ENCODE measurements at regions not wholly inside any gene's neighbourhood (a gene's known extent, or its start where the extent isn't known, plus 50 kb on each side); places are given as distances from the start of the nearest gene placed in this dataset.

DNA sequence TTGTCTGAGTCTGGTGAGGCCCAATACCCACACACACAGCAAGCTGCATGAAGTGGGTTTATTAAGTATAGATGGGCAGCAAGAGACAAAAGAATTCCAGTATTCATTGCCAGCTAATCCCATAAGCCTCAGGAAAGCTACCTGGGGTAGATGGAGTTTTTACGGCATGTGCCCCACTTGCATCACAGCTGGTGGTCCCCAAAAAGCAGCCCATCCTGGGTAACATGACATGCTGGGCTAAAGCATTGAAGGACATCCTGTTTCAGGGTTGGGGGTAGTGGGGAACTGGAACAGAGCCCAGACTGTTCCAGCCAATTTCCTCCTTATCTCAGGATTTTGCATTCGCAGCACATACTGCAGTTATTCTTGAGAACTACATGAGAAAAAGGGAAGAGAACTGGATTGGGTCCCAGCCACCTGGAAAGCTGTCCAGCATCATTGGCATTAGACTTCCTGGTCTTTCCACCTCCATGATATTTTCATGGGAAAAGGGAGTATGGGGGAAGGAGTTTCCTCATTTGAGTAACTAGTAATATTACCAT lies 240.1 kb upstream of the MMADHC start:
- DNase-seq, result no peak

DNA sequence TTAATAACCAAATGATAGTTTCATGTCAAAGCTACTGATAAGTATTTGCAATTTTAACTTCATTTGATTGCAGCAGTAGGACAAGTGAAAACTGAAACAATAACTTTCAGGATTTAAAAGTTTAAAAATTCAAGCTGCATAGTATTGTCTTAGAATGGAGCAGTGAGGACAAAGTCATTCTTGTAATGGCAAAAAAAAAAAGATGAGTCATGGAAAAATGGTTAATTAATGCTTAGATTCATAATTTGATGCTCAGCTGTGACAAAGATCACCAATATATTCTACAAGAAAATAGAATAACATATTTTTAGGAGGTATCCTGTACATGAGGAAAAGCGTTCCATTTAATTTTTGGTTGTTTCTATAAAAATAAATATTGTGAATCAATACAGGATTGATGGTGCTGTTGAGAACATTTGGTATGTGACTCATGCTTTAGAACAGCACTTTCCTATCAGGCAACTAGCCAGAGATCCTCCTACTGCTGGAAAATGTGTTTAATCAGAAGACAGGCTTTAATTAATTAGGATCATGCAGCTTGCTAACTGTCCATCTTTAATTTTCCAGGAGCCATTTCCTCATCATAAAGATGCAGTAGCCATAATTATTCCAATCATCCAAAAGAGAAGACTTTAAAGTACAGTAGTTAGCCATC lies 239.0 kb upstream of the MMADHC start:
- peak; percentile 16 for DNase-seq

DNA sequence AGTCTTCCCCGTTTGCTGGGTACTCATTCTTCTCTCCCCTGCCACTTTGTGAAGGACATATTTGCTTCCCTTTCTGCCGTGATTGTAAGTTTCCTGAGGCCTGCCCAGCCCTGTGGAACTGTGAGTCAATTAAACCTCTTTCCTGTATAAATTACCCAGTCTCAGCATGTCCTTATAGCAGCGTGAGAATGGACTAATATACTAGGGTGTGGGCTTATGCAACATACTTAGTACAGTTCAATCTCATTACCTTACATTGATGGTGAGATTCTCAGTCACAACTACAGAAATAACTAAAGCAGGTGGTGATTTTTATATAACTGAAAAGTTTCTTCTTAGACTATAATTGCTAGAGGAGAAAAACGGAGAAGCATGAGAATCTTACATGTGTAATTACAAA lies 237.9 kb upstream of the MMADHC start:
- DNase-seq, result no peak

DNA sequence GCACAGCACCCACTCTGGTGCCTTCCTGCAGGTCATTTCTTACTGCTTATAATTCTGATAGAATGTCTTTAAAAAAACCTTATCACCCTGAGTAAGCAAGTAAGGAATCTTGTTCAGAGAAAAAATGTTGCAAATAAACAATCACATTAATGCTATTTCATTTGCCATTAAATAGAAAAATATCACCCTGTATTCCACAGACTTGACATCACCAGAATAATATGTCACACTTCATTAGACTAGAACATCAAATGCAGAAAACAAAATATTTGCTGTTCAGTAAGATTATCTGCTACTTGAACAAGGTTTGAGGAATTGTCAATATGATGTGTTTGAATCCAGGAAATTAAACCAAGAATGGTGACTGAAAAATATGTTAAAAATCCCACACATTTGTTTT lies 236.6 kb upstream of the MMADHC start:
- no peak for DNase-seq

DNA sequence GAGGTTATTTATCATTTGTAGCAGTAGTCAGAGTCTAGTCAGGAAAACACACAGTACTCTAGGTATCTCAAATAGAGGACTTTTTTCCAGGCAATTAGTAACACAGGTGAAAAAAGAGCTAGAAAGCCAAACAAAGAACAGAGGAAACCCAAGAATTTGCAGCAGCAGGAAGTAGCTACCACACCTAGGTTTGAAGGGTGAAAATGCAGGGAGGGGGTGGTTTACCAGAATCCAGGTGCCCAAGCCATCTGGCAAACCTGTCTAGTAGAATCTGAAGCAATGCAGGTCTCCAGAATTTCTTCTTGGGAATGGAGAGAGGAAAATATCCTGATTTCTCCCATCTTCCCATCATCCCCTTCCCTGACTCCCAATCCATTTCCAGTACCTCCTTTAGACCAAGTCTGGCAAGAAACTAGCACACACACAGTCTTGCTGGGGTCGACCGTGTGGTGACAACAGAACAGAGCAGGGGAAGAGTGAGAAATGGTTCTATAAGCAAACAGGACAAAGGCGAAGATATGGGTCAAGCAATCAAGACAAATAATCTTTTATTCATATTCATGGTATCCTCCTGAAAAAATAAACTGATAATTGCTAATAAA lies 231.9 kb upstream of the MMADHC start:
- DNase-seq, result peak; percentile 28

DNA sequence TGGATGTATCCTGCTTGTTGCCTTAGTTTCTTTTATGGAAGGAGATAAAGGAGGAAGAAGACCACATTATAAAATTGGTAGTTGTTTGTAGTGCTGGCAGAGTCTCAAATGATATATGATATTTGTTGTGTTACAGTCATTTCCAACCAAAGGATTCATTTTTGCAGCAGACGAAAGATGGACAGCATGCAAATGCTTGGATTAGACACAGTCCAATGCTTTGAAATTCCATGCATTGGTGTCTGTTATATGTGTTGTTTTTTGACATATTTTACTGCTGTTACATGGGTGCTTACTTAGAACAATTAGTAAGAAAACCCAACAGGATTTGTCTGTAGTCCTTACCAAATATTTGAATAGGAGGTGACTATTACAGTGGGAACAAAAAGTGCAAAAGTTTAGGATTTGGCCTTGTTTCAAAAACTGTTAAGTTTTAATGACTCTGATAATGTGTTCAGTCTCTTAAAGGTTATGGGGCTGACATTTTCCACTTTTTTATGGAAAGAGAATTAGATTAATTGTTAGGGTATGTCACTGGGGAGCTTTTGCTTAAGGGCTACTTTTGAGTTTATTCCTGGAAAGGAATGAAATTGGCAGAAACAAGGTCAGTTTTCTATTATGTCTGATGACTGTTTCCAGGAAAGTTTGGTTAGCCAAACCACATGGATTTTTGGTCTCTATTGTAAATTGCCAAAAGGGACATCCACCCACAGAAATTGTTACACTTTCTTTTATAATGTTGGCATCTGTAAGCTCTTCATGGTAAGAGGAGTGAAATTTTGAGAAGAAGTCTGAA lies 229.4 kb upstream of the MMADHC start:
- no peak for DNase-seq

DNA sequence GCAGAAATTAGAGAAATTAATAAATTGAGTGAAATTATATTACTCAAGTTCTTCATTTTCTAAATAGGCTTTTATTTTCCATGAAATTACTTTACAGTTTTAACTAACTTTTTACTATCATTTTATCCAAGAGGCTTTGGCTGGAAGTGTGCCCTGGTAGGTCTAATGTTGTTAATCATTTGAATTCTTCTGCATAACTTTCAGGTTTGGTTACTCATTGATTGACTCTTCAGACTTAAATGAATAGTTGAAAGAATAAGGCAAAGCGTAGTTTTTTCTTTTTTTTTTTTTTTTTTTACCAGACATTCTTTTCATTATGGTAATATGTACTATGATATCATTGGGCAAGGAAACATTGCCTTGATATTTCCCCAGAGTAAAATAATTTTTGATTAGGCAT lies 228.4 kb upstream of the MMADHC start:
- no peak for DNase-seq

DNA sequence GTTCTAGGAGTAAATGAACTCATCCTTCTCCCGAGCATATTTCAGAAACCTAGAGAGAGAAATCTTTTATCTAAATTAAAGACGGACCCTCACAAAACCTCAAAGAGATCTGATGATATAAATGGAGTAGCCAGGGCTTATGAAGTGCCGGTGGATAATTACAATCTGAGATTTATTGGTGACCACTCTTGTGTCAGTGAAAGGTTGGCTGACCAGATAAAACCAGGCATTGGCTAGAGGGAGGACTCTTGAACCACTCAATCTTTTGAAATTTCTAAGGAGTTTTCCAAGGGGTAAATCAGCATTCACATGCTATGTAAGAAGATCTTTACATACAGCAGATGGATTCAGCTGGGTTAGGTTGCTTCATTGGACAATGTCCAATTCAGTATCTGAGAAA lies 227.3 kb upstream of the MMADHC start:
- no peak for DNase-seq

DNA sequence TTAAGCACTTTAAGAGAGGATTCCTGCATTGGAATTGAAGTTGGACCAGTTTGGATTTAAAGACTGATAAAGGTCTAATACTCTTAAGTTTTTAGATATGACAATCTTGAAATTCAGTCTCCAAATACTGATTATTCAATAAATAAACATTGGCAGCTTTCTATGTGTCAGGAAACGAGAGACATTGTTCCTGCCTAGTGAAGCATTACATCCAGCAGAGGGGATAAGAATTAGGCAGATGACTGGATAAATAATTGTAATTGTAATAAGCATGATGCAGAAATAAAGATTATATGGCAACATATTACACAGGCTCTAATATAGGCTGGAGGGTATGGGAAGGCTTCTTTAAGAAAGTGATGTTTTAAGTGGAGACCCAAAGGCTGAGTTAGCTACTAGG lies 226.5 kb upstream of the MMADHC start:
- DNase-seq, result no peak

DNA sequence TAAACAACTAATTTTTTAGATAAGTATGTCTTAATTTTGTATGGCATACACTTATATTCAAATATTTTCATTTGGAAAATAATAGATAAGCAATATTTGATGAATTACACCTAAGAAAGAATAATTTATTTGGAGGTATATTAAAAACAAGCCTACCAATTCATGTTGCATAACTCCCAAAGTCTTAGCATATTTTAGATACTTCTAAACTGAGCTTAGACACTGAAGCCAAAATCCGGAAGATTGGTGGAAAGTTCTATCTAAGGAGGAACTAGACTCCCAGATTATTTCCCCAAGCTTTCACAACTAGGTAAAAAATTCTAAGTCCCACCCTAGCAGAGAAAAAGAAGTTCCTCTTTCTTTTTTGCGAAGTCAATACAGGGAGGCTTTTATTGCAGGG lies 221.0 kb upstream of the MMADHC start:
- no peak for DNase-seq

DNA sequence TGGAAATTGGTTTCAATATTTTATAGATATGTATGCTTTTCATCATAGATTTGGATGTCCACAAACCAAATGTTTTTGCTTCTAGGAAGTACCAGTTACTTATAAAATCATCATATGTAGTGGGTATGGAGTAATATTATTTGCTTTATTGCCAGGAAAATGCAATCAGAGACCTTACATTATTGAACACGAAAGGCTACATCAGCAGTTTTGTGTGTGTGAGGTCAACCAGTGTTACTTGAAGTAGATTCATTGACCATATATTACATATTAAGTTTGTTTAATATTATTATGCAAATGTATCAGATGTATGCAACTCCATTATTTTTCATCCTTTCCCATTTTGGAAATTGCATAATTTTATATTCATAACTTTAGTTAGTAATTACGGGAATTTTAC lies 219.1 kb upstream of the MMADHC start:
- no peak for DNase-seq

DNA sequence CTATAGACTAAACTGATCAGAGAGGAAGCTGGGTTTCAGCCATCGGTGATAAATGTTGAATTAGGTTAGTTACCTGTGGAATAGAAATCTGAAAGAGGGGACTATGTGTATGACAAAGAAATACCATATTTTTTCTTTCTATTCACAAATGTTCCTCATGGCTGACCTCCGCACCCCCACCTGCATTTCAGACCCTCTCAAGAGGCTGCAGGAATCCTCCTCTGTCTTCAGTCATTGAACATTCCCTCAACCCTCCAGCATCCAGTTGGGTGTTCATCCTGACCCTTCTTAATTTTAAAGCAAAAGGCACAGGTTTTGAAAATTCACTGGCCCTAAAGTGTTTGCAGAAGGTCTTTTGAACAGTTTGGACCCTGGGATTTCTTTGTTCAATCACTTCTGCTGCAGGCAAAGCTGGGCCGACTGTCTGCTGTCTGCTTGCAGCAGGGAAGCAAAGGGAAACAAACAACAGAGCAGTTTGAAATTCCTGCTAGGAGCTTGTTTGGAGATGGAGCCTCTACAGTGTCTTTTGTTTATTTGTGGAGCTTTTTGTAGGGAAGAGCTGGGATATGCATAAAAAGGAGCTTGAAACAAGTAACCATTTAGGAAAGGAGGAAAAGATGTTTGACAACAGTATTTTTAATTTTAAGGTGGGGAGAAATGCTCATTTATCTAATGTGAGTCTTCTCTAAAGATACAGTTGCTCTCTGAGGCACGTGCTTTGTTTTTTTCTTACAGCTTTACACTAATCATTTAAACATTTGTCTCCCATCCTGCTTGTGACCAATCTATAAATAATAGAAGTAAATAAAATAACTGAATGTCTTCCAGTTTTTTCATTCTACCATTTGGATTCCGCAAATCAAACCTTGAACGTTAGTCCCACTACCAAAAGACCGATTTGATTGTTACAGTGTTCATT lies 213.3 kb upstream of the MMADHC start:
- DNase-seq, result no peak

DNA sequence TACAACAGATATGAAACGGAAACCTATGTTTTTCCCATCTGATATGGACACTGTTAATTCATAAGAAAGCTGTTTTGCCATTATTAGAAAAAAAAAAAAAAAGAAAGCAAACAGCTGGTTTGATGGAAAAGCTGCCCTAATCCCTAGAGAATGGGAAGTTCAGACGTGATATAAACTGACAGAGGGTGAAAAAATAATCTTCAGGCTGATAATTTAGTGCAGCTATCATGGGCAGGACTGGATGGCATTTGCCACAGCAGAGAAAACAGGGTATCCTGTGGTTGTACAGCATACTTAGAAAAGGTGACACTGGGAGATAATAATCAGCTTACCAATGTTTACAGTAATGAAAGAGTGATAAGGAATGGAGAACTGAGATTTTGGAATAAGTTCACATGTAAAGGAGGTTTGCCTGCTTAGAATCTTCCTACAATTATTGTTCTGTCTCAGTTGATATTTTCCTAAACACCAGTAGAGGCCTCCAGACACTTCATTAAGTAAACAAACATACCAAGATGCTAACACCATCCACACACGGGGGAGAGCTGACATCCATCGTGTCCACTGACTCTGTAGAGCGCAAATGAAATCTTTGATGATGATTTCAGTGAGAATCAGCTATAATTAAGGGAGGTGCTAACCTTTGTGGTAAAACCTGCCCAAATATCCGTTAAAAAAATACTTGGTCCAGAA lies 211.6 kb upstream of the MMADHC start:
- peak; percentile 42 for DNase-seq

DNA sequence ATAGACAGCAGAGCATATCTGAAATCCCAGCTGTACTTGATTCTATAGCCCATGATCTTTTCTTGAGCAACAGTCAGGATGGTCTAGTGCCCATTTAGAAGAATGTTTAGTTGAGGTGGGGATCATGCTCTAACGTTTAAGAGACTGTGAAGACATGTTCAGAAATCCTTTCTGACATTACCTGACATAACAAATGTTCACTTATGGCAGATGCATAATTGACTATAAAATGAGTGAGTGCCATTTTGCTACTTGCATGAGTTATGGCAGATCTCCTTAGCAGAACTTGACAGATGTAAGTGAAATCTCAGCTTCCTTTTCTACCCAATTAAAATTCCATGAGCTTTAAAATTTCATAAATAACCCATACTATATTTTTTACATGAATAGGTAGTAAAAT lies 209.5 kb upstream of the MMADHC start:
- no peak for DNase-seq

DNA sequence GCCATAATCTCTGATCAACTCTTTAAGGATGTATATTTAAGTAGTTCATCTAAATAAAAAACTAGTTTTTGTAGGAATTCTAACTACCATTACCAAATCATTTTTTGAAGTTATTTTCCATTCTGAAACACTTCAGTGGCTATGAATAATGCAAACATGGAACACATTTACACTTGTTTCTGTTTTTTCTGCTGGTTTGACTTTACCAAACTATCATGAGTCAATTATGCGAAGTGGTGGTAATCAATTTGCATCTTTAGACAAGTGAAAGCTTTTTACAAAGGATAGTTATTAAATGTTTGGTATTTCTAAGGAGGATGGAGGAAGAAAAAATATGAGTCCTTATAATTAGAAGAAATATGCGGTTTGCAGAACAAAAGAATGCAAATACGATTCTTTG lies 202.0 kb upstream of the MMADHC start:
- no peak for DNase-seq

DNA sequence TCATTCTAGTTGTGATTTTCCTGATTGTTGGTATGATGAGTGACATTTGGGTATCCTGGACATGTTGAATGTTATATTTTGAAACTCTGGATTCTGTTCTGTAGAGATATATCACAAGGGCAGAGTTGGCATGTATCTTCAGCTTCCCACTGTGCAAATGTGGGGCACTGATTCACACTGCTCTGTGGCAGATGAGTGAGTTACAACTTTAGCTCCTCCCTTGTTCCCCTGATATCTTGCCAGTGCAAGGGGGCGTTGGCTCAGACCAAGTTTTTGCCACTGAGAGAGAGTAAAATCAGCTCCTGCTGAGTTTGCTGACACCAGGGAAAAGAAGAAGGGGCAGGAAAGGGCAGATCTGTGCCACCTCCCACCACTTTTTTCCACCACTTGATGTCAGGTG lies 199.6 kb upstream of the MMADHC start:
- no peak for DNase-seq

DNA sequence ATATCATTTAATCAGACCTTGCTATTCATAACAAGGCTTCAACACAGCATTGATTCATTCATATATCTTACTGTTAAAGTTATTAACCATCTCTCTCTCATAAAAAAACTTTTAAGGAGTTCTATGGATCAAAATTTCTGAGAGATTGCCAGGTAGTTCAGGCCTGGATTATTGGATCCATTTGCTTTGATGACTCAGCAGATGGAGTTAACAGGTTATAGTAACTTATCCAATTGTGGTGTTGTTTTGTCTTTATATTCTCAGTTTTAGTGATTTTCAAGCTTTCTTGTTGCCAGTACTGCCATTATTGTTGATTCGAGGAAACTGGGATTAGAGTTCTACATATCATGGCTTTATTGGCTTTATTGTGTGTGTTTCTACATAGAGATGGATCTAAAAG lies 195.7 kb upstream of the MMADHC start:
- DNase-seq, result no peak

DNA sequence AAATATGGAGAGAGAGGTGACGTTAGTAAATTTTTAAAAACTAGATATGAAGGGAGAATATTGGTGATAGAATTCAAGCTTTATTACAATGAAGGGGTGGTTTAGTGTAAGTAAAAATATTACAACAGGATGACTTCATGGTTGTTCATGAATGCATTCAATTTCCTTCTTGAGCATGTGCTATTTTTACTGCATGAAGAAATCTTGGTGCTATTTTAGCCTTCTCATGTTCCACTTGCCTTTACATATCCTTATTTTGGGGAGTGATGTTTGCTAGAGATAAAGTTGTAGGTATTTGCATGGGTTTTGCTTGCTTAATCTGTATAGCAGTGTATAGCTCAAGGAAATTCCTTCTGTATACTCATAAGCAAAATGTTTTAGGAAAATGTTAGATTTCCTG lies 195.0 kb upstream of the MMADHC start:
- DNase-seq, result no peak

DNA sequence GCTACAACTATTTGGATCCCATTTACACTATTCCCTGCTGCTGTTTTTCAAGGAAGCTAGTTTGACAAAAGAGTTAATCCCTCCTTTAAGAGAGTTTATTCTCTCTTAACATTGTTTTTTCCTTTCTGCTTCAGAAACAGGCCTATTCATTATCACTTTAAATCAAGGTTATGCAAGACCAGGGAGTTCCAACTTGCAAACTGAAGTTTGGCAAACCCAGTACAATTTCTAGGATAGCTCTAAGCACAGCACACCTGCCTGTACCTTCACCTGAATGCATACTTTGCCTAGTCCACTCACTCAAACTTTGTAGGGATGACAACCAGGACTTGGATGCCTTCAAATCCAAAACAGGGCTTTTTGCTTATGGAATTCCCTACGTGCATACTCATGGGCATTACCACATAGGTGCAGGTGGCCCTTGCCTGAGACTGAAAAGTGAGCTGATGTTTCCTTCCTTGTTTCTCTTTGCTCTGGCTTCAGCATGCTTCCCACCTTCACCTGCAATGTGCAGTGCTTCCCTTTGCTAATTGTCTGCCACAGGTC lies 193.8 kb upstream of the MMADHC start:
- DNase-seq, result no peak

DNA sequence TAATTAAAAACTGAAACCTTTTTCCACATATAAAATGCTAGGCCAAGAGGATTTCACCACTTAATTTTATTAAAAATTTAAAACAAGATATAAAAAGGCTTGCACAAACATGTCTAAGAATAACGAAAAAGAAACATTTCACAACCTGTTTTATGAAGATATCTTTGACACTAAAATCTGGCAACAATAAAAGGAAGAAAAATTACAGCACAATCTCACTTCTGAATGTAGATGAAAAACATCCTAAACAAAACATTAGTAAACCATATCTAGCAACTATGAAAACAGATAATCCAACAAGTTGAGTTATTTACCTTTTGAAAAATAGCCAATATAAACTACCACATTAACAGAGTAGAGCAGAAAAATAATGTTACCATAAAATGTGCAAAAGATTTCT lies 185.4 kb upstream of the MMADHC start:
- no peak for DNase-seq

DNA sequence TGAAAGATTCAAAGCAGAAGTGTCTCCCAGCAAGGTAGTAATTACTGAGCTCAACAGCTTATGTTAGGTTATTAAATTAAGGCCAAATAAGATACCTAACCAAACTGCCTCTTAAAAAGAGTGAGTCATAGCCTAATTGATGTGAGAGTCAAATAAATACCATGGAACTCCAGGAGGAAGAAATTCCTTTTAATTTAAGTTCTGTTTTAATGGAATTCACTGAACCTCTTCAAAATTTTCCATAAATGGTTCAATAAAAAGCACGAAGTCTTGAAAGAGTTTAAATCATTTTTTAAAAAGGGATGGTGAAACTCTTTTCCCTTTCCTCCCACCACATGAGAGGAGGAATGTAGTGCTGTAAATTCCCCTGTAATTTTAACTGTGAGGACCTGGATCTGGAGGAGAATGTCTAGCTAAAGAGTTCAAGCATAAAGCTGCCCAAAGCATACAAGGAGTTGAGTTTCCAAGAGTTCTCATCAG lies 180.8 kb upstream of the MMADHC start:
- peak; percentile 44 for DNase-seq

DNA sequence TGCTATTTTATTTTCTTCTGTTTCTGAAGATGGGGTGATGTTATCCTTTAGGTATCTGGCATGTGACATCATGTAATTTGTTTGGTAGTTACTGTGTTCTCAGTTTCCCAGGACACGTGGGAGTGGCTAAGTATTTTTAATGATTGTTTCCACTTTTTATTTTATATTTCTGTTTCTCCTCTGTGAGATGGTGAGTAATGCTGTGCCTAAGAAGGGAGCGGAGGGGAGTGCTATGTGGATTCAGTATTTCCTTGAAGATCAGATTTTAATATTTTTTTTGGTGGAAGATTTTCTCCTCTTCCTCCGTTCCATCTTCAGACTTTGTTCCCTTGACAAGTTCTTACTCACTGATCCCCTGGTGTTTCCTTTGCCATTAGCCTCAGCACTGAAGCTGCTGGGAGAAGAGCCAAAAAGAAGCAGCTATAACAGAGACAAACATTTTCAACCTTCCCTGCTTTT lies 180.0 kb upstream of the MMADHC start:
- DNase-seq, result peak; percentile 18

Measured in COR-L47 (cell line).